ENCODE measurements at regions not wholly inside any gene's neighbourhood (a gene's known extent, or its start where the extent isn't known, plus 50 kb on each side); places are given as distances from the start of the nearest gene placed in this dataset.
"Not testable (repeated sequence)": the region's sequence is repeated elsewhere in the genome, so short reads cannot be mapped to it uniquely, and the experiment has no call there.

DNA sequence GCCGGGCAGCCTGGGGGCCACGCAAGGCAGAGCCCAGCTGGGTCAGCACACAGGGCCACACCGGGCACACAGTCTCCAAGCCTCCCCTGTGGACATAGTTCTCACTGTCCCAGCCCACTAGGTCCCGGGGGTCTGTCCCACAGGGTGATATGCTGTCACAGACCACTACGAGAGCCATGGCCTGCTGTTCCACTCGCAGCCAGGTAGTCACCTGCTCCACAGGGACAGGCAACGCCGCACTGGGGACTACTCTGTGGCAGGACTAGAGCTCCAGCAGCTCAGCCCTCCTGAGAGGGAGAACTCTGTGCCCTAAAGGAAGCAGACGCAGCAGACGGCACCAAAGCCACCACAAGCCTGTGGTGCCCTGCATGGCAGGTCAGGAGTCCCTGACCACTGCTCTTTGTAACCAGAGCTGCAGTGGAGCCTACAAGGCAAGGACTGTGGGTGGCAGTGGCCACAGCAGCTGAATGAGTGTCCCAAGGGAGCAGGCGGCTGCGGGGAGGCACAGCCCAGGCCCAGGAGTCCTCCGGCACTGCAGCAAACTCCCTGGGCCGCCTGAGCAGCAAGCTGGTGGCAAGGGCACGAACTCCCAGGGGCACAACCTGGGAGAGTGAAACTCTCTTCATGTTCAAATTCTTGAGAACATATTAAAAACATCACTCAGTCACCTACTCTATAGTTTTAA is 171.2 kb upstream of the GRK3 start:
- Mint-ChIP-seq H3K27ac (no peak overlapping the region), H3K4me3 (no peak overlapping the region), H3K9me3 (no peaks in the 10 kb centered on the region), H3K4me1 (peaks cover 49% of the 10 kb centered on the region), H3K27me3 (no peaks in the 10 kb centered on the region), H3K36me3 (no peaks in the 10 kb centered on the region)

DNA sequence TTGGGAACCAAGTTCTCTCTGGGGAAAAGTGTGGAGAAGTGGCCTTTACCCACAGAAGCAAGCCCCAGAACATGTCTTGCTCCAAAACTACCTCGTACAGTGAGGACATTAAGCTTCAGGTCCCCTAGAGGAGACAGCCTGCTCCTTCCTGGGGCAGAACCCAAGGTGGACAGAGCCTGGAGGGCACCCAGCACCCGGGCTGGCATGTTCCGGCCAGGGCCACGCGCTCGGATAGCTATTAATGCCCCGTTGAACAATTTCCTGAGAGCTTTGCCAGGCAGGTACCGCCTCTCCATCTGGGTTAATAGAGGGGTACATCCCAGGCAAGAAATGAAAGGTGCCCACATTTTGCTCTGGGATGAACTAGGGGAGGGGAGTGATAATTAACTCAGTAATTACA is 169.0 kb upstream of the GRK3 start:
- no peak overlapping the region for H3K4me3 Mint-ChIP-seq
- no peak overlapping the region for H3K27ac Mint-ChIP-seq
- no peaks in the 10 kb centered on the region for H3K36me3 Mint-ChIP-seq
- no peaks in the 10 kb centered on the region for H3K9me3 Mint-ChIP-seq
- H3K27me3 Mint-ChIP-seq, result no peaks in the 10 kb centered on the region
- peaks cover 35% of the 10 kb centered on the region for H3K4me1 Mint-ChIP-seq

DNA sequence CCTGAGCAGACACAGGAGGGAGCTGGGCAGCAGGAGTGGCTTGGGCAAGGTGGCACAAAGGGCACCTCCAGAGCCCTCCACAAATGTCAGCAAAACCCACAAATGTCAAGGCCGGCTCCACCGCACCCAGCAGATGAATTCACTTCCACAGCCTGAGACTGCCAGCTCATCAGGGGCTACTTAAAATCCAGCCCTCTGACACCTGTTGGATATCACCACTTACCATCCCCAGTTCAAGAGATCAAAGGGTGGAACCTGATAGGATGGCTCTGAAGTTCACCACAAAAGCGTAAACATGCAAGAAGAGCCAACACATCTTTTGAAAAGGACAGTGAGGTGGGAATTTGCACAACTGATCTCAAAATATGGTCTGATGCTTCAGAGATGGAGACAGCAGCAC is 168.6 kb upstream of the GRK3 start:
- Mint-ChIP-seq H3K4me3 (no peak overlapping the region), H3K4me1 (peaks cover 31% of the 10 kb centered on the region), H3K27me3 (no peaks in the 10 kb centered on the region), H3K27ac (no peak overlapping the region), H3K36me3 (no peaks in the 10 kb centered on the region), H3K9me3 (no peaks in the 10 kb centered on the region)

DNA sequence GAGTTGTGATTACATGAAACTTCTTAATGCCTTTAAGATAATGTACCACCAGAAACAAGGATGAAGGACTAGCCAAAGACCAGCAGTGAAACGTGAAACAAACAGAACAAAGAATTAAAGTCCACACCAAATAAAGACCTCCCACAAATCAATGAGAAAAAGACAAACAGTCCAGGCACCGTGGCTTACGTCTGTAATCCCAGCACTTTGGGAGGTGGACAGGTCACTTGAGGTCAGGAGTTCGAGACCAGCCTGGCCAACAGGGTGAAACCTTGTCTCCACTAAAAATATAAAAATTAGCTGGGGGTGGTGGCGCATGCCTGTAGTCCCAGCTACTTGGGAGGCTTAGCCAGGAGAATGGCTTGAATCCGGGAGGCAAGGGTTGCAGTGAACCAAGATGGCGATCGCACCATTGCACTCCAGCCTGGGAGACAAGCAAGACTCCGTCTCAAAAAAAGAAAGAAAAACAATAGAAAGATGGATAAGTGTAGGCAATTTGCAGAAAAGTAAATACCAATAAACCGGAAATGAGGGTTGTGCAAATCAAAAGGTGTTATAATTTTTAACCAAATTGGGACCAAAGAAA is 167.8 kb upstream of the GRK3 start:
- Mint-ChIP-seq H3K4me3 (no peak overlapping the region), H3K27ac (no peak overlapping the region), H3K36me3 (no peaks in the 10 kb centered on the region), H3K9me3 (no peaks in the 10 kb centered on the region), H3K4me1 (peaks cover 36% of the 10 kb centered on the region), H3K27me3 (no peaks in the 10 kb centered on the region)

DNA sequence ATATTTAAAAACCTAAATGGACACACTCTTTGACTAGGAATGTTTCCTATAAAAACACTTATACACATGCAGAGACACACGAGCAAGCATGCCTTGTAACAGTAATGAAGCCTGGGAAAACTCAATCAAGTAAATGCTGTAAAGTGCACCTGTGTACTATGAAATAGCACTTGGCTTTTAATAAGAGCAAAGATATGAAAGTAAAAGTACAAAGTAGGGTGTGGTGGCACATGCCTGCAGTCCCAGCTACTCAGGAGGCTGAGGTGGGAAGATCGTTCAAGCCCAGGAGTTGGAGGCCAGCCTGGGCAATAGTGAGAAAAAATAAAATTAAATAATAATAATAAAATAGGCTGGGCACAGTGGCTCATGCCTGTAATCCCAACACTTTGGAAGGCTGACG is 166.9 kb upstream of the GRK3 start:
- H3K4me1 Mint-ChIP-seq, result peaks cover 39% of the 10 kb centered on the region
- no peak overlapping the region for H3K4me3 Mint-ChIP-seq
- no peaks in the 10 kb centered on the region for H3K9me3 Mint-ChIP-seq
- no peak overlapping the region for H3K27ac Mint-ChIP-seq
- H3K27me3 Mint-ChIP-seq, result no peaks in the 10 kb centered on the region
- H3K36me3 Mint-ChIP-seq, result no peaks in the 10 kb centered on the region

DNA sequence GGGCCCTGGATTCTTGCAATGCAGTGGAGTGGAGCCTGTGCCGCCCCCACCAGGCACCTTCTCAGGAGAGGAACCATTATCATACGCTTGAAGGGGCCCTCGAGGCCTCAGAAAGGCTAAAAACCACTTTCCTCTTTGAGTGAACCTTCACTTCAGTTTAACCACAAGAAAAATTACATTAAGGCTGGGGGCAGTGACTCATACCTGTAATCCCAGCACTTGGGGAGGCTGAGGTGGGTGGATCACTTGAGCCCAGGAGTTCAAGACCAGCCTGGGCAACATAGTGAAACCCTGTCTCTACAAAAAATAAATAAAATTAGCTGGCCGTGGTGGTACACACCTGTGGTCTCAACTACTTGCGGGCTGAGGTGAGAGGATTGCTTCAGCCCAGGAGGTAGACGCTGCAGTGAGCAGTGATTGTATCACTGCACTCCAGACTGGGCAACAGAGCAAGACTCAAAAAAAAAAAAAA is 165.8 kb upstream of the GRK3 start:
- not testable (repeated sequence) for H3K9me3 Mint-ChIP-seq, H3K4me3 Mint-ChIP-seq

DNA sequence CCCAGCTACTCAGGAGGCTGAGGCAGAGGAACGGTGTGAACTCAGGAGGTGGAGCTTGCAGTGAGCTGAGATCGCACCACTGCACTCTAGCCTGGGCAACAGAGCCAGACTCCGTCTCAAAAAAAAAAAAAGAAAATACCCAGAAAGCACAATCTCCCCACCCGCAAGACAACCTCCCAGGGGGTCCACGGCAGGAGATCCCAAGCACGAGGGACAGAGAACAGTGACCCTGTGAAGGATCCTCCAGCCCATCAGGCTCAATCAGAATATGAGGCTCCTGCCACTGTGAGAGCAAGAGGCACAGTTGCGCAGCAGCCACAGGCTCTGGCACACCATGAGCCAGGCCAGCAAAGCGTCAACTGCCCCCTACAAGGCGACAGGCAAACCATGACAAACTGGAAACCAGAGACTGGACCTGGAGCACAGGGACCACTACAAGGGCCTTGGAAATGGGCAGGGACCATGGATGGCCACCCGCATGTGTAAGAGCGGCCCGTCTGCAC is 164.8 kb upstream of the GRK3 start:
- Mint-ChIP-seq H3K27me3 (no peaks in the 10 kb centered on the region), H3K9me3 (no peaks in the 10 kb centered on the region), H3K27ac (no peak overlapping the region), H3K4me3 (no peak overlapping the region), H3K4me1 (peaks cover 50% of the 10 kb centered on the region), H3K36me3 (no peaks in the 10 kb centered on the region)

More for the DNA sequence above, 165.8 kb upstream of the GRK3 start:
- H3K27me3 Mint-ChIP-seq, H3K36me3 Mint-ChIP-seq, H3K27ac Mint-ChIP-seq: not testable (repeated sequence)
- peaks cover 43% of the 10 kb centered on the region for H3K4me1 Mint-ChIP-seq

DNA sequence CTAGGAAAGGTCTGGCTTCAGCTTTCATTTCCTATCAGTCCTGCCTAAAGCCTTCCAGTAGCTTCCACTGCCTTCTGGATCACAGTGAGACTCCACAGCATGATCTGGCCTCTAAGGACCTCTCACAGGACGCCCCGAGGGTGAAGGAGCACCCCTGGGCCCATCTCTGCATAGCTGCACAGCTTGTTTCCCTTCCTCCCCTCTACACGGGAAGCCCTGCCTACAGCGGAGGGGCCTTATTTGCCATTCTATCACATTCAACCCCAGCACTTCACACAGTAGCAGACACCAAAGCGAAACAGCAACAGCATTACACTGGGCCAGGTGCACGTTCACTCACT is 162.3 kb upstream of the GRK3 start:
- Mint-ChIP-seq H3K27me3 (no peaks in the 10 kb centered on the region), H3K4me3 (no peak overlapping the region), H3K9me3 (no peaks in the 10 kb centered on the region), H3K27ac (no peak overlapping the region), H3K36me3 (no peaks in the 10 kb centered on the region), H3K4me1 (peaks cover 44% of the 10 kb centered on the region)

DNA sequence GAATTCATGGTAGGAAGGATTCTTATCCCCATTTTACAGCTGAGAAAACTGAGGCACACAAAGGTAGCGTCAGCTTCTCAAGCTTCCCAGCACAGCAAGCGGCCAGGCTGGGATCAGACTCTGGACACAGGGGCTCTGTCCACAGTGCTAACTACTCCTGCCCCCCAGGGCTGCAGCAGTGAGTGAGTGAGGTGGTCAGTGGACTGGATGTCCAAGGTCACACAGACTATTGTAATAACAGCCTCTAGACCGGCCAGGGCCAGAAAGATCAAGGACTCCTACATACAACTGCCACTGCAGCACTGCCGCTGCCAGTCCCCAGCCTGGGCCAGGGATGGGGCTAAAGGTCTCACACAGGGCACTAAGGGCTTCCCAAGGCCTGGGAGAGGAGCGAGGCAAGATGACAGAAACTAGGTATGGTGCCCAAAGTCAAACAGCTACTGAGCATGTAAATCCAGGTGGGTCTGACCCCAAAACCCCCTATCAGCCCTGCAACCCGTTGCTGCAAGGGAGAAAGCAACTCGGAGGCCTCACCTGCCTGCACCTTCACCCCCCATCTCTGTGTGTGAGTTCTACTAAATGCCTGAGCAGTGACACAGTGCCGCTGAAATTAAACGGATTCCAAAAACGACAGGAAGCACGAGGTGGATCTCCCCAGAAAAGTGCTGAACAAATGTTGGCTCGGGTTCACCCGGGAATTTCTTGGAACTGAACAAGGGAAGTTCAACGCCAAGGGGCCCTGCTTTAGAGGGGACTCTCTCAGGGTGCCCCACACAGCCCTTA is 161.8 kb upstream of the GRK3 start:
- H3K4me3 Mint-ChIP-seq, result no peak overlapping the region
- no peaks in the 10 kb centered on the region for H3K27me3 Mint-ChIP-seq
- no peak overlapping the region for H3K27ac Mint-ChIP-seq
- peaks cover 40% of the 10 kb centered on the region for H3K4me1 Mint-ChIP-seq
- no peaks in the 10 kb centered on the region for H3K36me3 Mint-ChIP-seq
- H3K9me3 Mint-ChIP-seq, result no peaks in the 10 kb centered on the region

DNA sequence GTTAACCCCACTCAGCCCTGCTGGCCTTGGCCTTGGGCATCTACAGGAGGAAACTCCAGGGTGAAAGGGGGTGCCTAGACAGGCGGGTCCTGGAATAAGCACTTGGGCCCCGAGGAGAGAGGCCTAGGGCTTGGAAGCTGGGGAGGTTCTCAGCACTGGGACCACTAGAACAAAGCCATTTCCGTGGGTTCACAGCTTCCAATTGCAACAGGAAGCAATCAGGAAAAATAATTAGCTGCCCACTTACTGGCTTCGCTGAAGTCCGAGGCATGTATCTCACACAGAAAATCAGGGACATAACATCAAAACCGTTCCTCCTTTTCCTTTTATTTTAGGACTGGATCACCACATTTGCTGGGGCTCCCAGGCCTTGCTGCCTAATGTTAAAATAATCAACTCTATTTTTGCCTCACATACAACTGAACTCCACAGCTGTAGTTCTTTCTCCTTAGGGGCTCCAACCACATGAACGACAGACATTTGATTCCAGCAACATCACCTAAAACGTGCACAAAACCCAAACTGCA is 161.1 kb upstream of the GRK3 start:
- H3K4me1 Mint-ChIP-seq, result peaks cover 36% of the 10 kb centered on the region
- no peaks in the 10 kb centered on the region for H3K9me3 Mint-ChIP-seq
- no peaks in the 10 kb centered on the region for H3K27me3 Mint-ChIP-seq
- no peak overlapping the region for H3K27ac Mint-ChIP-seq
- no peaks in the 10 kb centered on the region for H3K36me3 Mint-ChIP-seq
- peak overlapping the region; percentile 84 for H3K4me3 Mint-ChIP-seq

DNA sequence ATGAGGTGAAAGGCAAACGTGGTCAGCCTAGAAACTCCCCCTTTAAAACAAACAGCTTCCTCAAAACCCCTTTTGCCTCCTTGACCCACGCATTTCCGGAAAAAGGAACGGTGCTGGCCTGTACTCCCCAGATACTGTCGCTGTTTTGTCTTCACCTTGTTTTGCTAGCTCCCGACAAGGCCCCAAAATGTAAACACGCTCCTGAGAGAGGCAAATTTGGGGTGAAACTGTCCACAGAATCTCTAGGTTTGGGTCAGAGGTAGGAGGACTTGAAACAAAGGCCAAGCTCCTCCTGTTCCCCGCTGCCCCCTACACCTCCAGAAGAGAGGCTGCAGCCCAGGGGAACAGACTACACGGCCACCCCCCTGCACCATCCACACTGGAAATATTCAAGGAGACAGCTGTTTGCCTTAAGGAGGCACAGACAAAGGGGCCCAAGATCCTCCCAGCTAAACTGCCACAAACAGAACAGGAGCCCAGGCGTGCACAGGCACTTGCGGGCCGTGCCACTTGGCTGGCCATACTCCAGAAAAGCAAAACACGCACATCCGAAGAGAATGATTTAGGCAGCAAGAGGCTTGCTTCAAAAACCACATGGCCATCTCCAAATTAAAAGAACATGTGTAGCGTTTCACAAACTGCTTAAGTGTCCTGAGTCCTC is 160.5 kb upstream of the GRK3 start:
- Mint-ChIP-seq H3K9me3 (no peaks in the 10 kb centered on the region), H3K4me3 (peak overlapping the region; percentile 84), H3K27me3 (no peaks in the 10 kb centered on the region), H3K27ac (no peak overlapping the region), H3K36me3 (no peaks in the 10 kb centered on the region), H3K4me1 (peaks cover 31% of the 10 kb centered on the region)

DNA sequence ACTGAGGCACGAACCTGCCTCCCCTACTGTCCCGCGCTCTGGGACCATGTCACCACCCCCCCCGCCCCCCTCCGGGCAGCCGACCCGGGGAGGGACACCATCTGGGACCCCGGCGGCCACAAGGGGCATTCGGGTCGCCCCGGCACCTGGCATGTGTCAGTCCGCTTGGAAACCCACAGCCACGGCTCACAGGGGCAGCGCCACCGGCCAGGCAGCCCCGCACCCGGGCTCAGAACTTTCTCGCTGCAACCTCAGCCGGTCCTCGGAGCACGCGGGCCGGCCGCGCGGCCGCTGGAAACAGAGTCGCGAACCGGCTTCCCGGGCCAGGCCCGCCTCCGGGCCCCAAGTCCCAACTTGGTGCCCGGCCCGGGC is 159.9 kb upstream of the GRK3 start:
- no peaks in the 10 kb centered on the region for H3K9me3 Mint-ChIP-seq
- no peaks in the 10 kb centered on the region for H3K36me3 Mint-ChIP-seq
- H3K27me3 Mint-ChIP-seq, result no peaks in the 10 kb centered on the region
- H3K4me1 Mint-ChIP-seq, result peaks cover 31% of the 10 kb centered on the region
- peak overlapping the region; percentile 84 for H3K4me3 Mint-ChIP-seq
- H3K27ac Mint-ChIP-seq, result no peak overlapping the region

DNA sequence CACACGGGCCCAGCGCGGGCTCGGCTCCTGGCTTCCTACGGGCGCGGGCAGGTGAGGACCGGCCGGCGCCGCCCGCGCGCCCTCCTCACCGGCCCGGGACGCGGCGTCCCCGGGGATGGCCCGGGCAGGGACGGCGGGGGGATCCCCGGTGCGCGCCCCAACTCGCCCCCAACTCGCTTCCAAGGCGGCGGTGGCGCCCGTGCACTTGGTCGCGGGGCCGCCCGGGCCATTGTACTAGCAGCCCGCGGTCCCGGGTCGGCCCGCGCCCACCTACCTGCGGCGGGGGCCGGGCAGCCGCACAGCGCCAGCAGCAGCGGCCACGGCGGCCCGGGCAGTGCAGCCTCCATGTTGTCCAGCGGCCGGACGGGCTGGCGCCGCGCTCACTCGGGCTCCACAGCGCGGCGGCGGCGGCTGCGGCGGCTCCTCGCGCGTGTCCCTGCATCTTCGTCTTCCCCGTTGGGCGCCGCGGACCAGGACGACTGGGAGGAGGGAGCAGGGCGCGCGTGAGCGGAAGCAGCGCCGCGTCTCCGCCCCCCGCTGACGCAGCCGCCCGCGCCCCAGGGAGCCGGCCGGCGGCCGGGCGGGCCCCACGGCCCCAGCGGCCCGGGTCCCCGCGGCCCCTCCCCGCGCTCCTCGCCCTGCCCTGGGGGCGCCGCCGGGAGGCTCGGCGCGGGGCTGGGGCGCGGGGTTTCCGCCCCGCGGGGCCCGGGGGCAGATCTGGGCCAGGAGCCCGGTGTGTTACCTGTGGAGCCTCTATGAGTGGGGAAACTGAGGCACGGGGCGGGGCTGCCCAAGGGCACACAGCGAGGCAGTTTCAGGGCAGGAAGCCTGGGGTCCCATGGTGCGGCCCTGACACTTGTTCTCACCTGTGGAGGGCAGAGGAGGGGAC is 159.3 kb upstream of the GRK3 start:
- H3K4me3 Mint-ChIP-seq, result peak overlapping the region; percentile 81
- peaks cover 31% of the 10 kb centered on the region for H3K4me1 Mint-ChIP-seq
- no peak overlapping the region for H3K27ac Mint-ChIP-seq
- no peaks in the 10 kb centered on the region for H3K9me3 Mint-ChIP-seq
- no peaks in the 10 kb centered on the region for H3K36me3 Mint-ChIP-seq
- no peaks in the 10 kb centered on the region for H3K27me3 Mint-ChIP-seq

DNA sequence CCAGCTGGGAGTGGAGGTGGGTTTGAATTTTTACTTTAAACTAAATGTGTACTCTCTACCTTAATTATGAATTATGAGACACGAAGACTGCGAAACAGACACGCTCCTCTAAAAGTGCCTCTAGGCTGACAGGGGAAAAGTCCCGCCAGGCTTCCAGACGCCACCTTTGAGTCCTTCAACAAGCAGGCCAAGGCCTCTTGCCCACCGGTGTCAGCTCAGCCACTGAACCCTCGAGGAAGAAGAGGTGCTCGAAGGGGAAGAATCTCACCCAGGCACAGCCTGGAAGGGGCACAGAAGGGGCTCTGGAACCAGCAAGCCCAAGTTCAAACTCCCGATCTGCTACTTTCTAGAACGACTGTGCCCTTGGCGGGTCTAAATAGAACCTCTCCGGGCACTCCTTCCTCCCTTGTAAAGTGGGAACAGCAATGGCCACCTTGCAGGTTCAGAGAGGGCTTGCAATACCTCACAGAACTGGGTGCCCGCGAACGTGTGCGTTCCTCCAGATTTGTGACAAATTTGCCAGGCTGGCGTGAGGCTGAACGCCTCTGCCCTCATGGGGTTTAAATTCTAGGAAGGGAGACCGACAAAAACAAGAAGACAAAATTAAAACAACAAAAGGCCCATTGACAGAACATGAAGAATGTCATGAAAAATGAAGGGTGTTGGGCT is 158.5 kb upstream of the GRK3 start:
- H3K36me3 Mint-ChIP-seq, result no peaks in the 10 kb centered on the region
- no peak overlapping the region for H3K27ac Mint-ChIP-seq
- H3K4me3 Mint-ChIP-seq, result peak overlapping the region; percentile 81
- H3K27me3 Mint-ChIP-seq, result no peaks in the 10 kb centered on the region
- H3K4me1 Mint-ChIP-seq, result peaks cover 34% of the 10 kb centered on the region
- no peaks in the 10 kb centered on the region for H3K9me3 Mint-ChIP-seq
